COLO829 (cell line): ENCODE measurements at regions not wholly inside any gene's neighbourhood (a gene's known extent, or its start where the extent isn't known, plus 50 kb on each side); places are given as distances from the start of the nearest gene placed in this dataset.
"Not testable (repeated sequence)": the region's sequence is repeated elsewhere in the genome, so short reads cannot be mapped to it uniquely, and the experiment has no call there.

Source experiments
- DNase-seq: peaks from one replicate; pipeline ENCODE4 v3.0.0; 2012; ENCODE audit warnings: low spot score

GRCh38 chr17:21756856-21757619 is 64.7 kb downstream of the KCNJ18 start:
- no peak for DNase-seq

DNA sequence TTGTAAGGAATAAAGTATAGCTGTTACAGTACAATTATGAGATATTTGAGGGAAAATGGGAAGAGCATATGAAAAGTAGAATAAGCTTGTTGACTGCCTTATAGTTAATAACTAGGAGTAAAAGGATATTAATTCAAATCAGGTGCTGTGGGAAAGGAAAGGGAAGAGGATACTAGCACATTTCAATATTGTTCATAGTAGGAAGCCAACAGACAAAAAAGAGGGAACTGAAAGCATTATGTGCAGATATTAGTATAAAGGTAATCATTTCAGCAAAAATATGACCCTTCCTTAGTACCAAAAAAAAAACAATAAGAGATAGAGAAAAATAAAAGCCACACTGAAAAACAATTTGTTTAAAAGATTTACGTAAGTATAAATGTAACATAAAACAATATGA is 67.3 kb downstream of the KCNJ18 start:
- not testable (repeated sequence) for DNase-seq

DNA sequence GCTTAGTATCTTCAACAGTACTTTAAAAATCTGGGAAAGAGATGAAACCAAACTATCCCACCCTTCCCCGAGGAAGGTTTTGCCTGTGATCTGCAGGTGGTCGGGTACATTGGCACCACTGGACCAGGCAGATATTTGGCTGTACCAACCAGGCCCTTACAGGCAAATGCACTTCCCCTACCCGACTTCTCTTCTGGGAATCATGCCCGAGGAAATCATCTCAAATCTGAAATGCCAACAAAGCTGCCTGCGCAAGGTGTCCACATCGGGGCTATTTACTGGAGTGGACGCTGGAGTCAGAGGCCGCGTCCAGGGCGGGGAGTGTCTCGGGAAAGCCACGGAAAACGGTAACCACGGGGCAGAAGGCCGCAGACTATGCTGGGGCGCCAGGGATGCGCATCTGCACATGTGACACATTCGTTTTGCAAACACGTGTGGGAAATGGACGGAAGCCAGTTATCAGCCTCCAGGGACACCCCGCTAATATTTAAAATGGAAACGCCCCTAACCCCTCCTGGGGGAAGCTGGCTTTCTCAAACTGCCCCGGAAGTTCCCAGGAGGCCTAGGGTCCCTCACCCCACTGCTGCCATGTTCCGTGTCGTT is 71.5 kb downstream of the KCNJ18 start:
- DNase-seq, result not testable (repeated sequence)

DNA sequence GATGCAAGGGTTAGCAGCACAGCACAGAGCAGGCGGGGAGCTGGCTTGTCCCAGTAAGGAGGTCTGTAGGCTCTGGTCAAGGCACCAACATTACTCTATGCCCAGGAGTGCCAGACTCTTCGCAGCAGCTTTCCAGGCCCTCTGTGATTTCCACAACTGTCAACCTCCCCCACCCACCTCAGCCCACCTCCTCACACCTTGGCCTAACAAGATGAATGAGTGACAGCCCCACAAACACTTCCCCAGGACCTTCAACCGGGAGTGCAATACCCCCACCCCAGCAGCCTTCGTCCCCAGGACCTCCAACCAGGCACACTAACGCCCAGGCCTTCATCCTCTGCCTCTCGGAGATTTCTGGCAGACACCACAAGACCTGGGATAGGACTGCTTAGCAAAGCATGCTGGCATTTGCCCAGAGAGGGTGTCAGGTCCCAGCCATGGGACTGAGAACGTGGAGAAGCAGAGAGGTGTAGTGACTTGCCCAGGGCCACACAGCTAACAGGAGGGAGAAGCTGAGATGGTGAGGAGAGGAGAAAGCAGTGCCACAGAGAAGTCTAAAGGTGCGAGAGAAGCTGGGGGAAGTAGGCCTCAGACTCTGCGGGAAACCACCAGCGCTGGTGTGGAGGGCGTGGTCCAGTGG is 73.4 kb downstream of the KCNJ18 start:
- not testable (repeated sequence) for DNase-seq

DNA sequence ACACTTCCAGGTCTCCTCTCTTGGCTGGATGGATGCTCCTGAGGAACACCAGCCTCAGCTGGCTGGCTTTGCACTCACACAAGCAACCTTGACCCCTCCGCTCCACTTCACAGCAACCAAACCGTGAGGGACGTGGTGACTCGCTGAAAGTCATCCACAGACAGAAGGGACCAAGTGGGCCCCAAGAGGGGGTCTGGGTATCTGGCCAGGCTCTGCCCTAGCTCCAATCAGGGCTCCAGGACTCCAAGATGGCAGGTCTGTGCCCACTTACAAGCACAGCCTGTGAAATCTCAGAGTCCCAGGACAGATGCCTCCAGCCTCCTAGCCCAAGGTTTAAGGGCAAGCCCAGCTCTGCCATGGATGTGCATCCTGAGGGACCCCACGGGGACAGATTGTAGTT is 74.2 kb downstream of the KCNJ18 start:
- not testable (repeated sequence) for DNase-seq

GRCh38 chr17:21767162-21768156 is 75.1 kb downstream of the KCNJ18 start:
- not testable (repeated sequence) for DNase-seq

DNA sequence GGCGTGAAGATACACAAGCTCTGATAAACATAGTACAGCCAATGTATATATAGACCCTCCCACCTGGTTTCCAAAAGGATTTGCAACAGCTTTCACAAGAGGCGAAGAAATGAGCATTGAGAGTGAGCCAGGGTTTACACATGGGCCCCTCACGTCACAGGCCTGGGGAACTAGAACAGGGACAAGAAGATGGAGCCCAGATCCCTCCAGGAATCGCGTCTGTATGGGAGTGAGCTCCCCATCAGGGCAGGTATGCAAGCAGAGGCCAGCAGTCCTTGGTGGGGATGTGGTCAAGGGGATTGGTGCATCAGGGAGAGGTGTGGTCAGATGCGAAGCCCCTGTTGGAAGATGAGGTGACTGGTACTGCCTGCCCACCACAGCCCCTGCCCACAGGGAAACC is 75.9 kb downstream of the KCNJ18 start:
- DNase-seq, result not testable (repeated sequence)

GRCh38 chr17:21768729-21769462 is 76.6 kb downstream of the KCNJ18 start:
- not testable (repeated sequence) for DNase-seq

GRCh38 chr17:21769781-21770180 is 77.5 kb downstream of the KCNJ18 start:
- DNase-seq, result not testable (repeated sequence)

- DNase-seq, result not testable (repeated sequence)
Measured at GRCh38 chr17:21770466-21771446, 78.4 kb downstream of the KCNJ18 start.

- no peak for DNase-seq
Measured at GRCh38 chr17:21772321-21772720, 80.0 kb downstream of the KCNJ18 start.

DNA sequence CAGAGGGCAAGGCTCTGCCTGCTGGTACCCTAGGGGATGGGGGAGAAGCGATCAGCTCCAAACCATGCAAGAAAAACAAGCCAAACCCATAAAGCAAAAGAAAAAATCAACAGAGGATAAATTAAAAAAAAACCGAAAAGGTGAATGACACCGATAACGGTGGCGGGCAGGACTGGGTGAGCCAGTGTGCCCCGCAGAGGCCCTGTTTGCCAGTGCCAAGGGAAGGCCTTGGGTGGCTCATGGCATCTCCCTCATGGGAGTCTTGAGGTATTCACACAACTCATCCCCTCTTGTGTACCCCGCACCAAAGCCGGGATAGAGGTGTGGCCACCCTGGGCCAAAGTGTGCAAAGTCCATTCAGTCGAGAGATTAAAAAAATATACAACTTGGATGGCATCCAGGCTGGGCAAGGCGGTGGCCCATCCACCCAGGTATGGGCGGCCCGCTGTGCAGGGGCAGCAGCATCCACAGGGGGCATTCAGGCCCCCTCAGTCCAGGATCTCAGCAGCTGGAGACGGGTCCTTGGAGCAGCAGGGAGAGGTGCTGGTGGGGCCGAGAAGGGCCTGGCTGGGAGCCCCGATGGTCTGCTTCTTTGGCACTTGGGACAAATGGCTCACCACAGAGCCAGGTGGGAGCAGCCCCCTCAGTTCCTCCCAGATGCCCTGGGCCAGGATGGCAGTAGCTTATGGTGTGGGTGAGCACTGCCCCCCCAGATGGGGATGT is 80.8 kb downstream of the KCNJ18 start:
- DNase-seq, result not testable (repeated sequence)

DNA sequence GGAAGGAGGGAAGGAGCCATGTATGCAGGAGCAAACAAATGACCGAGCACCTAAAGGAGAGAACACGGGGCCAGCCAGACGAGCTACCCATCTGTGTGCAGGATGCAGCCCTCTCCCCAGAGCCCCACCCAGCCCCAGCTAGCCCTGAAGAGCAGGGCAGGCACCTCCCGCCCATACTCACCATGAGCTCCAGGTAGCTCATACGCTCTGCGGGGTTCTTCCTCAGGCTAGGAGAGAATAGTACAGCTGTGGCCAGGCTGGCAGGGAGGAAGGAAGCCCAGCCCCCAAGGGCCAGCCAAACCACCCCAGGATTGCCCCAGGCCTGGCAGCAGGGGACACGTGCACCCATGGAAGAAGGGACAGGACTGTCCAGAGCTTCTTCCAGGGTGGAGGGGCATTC is 81.9 kb downstream of the KCNJ18 start:
- no peak for DNase-seq

DNA sequence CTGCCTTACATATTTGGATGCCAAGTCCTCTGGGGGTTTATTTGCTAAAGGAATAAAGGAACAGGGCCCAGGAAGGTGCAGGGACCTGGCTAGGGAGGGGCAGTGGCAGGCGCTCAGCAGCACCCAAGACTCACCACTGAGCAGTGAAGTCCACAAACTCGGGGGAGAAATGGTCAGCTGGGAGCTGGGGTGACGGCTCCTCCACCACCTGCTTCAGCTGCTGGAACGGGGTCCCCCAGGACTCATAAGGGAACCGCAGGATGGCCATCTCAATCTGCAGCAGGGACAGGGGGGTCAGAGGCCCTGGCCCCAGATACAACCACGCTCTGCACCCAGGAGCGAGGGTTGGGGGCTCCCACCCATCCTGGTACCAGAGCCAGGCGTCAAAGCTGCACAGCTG is 83.2 kb downstream of the KCNJ18 start:
- DNase-seq, result not testable (repeated sequence)

GRCh38 chr17:21776921-21777320 is 84.6 kb downstream of the KCNJ18 start:
- not testable (repeated sequence) for DNase-seq

GRCh38 chr17:21778866-21779265 is 86.5 kb downstream of the KCNJ18 start:
- not testable (repeated sequence) for DNase-seq

DNA sequence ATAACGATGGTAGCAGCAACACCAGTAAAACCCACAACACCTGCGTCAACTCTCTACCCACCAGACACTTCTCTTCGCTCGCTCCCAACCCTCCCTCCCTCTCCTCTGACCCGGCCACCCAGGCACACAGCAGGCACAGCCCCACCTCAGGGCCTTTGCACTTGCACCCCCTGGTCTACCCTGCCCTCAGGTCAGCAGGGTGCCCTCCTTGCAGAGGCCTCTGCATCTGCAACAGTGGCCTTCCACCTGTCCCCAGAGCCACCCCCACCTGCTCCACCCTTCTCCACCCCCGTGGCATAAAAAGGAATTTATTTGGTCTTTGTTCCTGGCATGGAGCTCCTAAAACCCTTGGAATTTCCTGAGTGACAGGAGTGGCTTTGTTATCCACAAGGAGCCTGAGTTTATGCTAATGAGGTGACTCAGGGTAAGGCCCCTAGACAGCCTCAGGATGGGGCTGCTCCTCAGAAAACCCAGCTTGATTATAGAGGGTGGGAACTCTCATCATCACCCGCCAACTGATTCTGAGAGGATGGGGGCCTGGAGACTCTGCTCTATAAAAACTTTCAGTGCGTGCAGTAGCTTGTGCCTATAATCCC is 88.1 kb downstream of the KCNJ18 start:
- DNase-seq, result not testable (repeated sequence)

DNA sequence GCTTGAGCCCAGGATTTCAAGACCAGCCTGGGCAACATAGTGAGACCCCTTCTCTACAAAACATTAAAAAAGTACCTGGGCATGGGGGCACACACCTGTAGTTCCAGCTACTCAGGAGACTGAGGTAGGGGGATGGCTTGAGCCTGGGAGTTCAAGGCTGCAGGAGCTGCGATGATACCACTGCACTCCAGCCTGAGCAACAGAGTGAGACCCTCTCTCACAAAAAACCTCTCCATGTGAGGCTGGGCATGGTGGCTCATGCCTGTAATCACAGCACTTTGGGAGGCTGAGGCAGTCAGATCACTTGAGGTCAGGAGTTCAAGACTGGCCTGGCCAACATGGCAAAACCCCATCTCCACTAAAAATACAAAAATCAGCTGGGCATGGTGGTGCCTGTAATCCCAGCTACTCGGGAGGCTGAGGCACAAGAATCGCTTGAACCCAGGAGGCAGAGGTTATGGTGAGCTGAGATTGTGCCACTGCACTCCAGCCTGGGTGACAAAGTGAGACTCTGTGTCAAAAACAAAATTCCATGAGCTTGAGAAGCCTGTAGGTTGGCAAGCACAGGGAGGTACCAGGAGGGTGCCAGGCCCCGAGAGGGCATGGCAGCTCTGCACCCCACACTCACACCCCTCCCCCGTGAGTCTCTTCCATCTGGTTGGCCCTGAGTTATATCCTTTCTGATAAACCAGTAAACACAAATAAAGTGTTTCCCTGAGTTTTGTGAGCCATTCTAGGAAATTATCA is 88.8 kb downstream of the KCNJ18 start:
- DNase-seq, result not testable (repeated sequence)
